Esophagus squamous epithelium (tissue), 4 donors: ENCODE measurements at regions not wholly inside any gene's neighbourhood (a gene's known extent, or its start where the extent isn't known, plus 50 kb on each side); places are given as distances from the start of the nearest gene placed in this dataset.

Source experiments
- POLR2A ChIP-seq, 4 donors: fragments of 450-650 bp; IDR thresholded peaks; one replicate each; pipeline ENCODE4 v1.6.1; 2017; ENCODE audit warnings: antibody characterized with exemption in 4 of 4, mild to moderate bottlenecking in 4 of 4, moderate library complexity in 3 of 4
- TF ChIP-seq, protein P1 (sequence below), 6 experiments: fragments of 450-650 bp in 4 of 6; fragments of 200-600 bp in 2 of 6; sonication (generic) in 2 of 6; IDR thresholded peaks; one replicate each; pipeline ENCODE4 v1.5.1; 2016 to 2019; ENCODE audit warnings: antibody characterized with exemption in 6 of 6, mild to moderate bottlenecking in 4 of 6, moderate library complexity in 4 of 6

DNA sequence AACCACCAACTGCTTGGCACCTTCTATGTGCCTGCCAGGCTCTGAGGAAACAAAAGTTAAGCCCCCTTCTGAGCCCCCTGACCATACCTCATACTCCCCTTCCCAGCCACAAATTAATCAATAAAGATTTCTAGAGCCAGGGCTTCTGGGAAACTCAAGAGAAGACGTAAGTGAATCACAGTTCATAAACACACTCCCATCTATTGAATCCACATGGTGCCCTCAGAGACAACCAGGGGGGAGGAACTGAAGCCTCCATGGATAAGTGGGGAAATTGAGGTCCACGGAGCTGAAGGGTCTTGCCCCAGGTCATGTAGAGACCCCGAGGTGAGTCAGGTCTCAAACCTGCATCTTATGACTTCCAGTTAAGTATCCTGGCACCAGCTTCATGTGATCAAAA is 150.6 kb downstream of the MN1 start:
- TF ChIP-seq, protein P1, sequence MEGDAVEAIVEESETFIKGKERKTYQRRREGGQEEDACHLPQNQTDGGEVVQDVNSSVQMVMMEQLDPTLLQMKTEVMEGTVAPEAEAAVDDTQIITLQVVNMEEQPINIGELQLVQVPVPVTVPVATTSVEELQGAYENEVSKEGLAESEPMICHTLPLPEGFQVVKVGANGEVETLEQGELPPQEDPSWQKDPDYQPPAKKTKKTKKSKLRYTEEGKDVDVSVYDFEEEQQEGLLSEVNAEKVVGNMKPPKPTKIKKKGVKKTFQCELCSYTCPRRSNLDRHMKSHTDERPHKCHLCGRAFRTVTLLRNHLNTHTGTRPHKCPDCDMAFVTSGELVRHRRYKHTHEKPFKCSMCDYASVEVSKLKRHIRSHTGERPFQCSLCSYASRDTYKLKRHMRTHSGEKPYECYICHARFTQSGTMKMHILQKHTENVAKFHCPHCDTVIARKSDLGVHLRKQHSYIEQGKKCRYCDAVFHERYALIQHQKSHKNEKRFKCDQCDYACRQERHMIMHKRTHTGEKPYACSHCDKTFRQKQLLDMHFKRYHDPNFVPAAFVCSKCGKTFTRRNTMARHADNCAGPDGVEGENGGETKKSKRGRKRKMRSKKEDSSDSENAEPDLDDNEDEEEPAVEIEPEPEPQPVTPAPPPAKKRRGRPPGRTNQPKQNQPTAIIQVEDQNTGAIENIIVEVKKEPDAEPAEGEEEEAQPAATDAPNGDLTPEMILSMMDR (IDR thresholded peaks at IDR 0.05): no peak
- TF ChIP-seq POLR2A (IDR thresholded peaks at IDR 0.05): no peak
